ENCODE measurements at regions not wholly inside any gene's neighbourhood (a gene's known extent, or its start where the extent isn't known, plus 50 kb on each side); places are given as distances from the start of the nearest gene placed in this dataset.

DNA sequence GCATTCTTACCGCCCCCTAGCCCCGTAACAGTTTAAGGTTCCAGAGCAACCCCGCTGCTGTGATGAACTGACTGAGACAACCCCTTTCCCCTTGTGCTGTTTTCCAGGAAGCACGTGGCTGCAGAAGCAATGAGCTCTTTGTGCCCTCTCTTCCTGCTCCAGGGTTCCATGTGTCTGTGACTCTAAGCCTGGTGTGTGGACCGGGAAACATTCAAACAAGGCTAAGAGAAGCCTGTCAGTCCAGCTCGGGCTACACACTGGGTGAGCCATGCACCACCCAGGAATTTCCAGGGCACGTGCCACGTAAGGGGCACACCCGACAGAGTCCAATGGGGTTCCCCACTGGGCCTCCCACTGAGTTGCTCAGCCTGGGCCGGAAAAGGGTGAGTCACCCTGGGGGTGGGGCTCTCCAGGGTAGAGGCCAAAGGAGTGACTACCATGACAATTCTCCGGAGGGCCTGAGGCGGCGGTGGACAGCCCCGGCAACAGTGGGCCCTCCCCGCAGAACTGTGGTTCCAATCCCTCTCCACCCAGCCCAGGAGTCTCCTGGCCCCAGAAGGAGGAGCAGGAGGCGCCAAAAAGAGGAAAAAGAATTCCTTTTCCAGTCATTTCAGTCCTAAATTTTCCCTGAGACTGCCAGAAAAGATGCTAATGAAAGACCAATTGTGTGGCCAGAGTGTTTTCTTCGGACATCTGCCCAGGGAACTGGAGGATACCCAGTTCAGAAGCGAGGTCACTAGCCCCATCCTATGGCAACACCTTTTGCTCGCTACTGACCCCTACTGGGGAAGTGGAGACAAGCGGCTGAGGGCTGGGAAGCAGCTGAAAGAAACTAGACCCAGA is 157.8 kb upstream of the SLC1A4 start (continued):
- TF ChIP-seq, protein P1, sequence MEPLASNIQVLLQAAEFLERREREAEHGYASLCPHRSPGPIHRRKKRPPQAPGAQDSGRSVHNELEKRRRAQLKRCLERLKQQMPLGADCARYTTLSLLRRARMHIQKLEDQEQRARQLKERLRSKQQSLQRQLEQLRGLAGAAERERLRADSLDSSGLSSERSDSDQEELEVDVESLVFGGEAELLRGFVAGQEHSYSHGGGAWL (CRISPR knock-in tag; IDR thresholded peaks at IDR 0.05): peak; percentile 73; the same call in 1 of the 2 replicates
- no peak for TF ChIP-seq PRMT3 (CRISPR knock-in tag; IDR thresholded peaks at IDR 0.05; ENCODE audit: borderline replicate concordance, low read depth)
- peak; percentile 77 for TF ChIP-seq ELF1 (CRISPR knock-in tag; IDR thresholded peaks at IDR 0.05)
- TF ChIP-seq ZSCAN12 (CRISPR knock-in tag; IDR thresholded peaks at IDR 0.05): peak; percentile 49; the same call in 1 of the 2 replicates
- TF ChIP-seq ZBTB42 (CRISPR knock-in tag; IDR thresholded peaks at IDR 0.05): 0 out of 2 replicates have a peak, but pooled peaks have one; percentile 38
- TF ChIP-seq ZNF34 (CRISPR knock-in tag; IDR thresholded peaks at IDR 0.05; ENCODE audit: borderline replicate concordance): peak; percentile 85; the same call in 1 of the 2 replicates
- peak; percentile 42; the same call in 1 of the 2 replicates for TF ChIP-seq SIX4 (CRISPR knock-in tag; IDR thresholded peaks at IDR 0.05)
- TF ChIP-seq ZNF589 (CRISPR knock-in tag; conservative IDR thresholded peaks at IDR 0.05): peak; percentile 69
- no peak for TF ChIP-seq ZSCAN31 (CRISPR knock-in tag; IDR thresholded peaks at IDR 0.05; ENCODE audit: low read depth)
- no peak for TF ChIP-seq HNRNPUL1 (IDR thresholded peaks at IDR 0.05; ENCODE audit: low read depth, low read length)
- TF ChIP-seq MEIS2 (CRISPR knock-in tag; IDR thresholded peaks at IDR 0.05): peak; percentile 94
- TF ChIP-seq ZNF20 (CRISPR knock-in tag; IDR thresholded peaks at IDR 0.05): no peak
- TF ChIP-seq ZNF251 (CRISPR knock-in tag; IDR thresholded peaks at IDR 0.05): no peak
- TF ChIP-seq RARA (CRISPR knock-in tag; IDR thresholded peaks at IDR 0.05): peak; percentile 82
- peak; percentile 70 for TF ChIP-seq ZFY (CRISPR knock-in tag; IDR thresholded peaks at IDR 0.05)
- TF ChIP-seq, protein P2, sequence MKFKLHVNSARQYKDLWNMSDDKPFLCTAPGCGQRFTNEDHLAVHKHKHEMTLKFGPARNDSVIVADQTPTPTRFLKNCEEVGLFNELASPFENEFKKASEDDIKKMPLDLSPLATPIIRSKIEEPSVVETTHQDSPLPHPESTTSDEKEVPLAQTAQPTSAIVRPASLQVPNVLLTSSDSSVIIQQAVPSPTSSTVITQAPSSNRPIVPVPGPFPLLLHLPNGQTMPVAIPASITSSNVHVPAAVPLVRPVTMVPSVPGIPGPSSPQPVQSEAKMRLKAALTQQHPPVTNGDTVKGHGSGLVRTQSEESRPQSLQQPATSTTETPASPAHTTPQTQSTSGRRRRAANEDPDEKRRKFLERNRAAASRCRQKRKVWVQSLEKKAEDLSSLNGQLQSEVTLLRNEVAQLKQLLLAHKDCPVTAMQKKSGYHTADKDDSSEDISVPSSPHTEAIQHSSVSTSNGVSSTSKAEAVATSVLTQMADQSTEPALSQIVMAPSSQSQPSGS (CRISPR knock-in tag; IDR thresholded peaks at IDR 0.05): peak; percentile 67
- peak; percentile 96 for TF ChIP-seq ZMAT3 (CRISPR knock-in tag; conservative IDR thresholded peaks at IDR 0.05)
- 0 out of 2 replicates have a peak, but pooled peaks have one; percentile 43 for TF ChIP-seq NFATC3 (CRISPR knock-in tag; IDR thresholded peaks at IDR 0.05)
- TF ChIP-seq MTA3 (CRISPR knock-in tag; IDR thresholded peaks at IDR 0.05): no peak
- peak; percentile 82 for TF ChIP-seq STAG1 (CRISPR knock-in tag; IDR thresholded peaks at IDR 0.05)
- no peak for TF ChIP-seq PRDM15 (CRISPR knock-in tag; IDR thresholded peaks at IDR 0.05)
- TF ChIP-seq ZBTB7B (CRISPR knock-in tag; IDR thresholded peaks at IDR 0.05): peak; percentile 34; the same call in 1 of the 2 replicates
- TF ChIP-seq CREB1 (IDR thresholded peaks at IDR 0.05): peak; percentile 46
- 0 out of 2 replicates have a peak, but pooled peaks have one; percentile 21 for TF ChIP-seq CREB1 (CRISPR knock-in tag; IDR thresholded peaks at IDR 0.05)
- 0 out of 4 replicates have a peak, but pooled peaks of 1 of the 2 experiments have one; percentile 36 for TF ChIP-seq KLF16 (CRISPR knock-in tag; IDR thresholded peaks at IDR 0.05)
- peak; percentile 90 for TF ChIP-seq ZNF709 (CRISPR knock-in tag; IDR thresholded peaks at IDR 0.05)
- TF ChIP-seq ELF4 (CRISPR knock-in tag; IDR thresholded peaks at IDR 0.05; ENCODE audit: borderline replicate concordance): no peak

All from HepG2 (cell line).